A673 (cell line): ENCODE measurements at regions not wholly inside any gene's neighbourhood (a gene's known extent, or its start where the extent isn't known, plus 50 kb on each side); places are given as distances from the start of the nearest gene placed in this dataset.

Source experiments
- BruUV-seq: library from RNA; stranded (reverse); fragments of 400-500 nt; replicated peaks from 2 replicates; lab custom pipeline; 2021; lab: Mats Ljungman, UMichigan
- CTCF ChIA-PET: fragments of 300-600 bp; sonication (Branson Sonifier 250); formaldehyde crosslinking; loops from one replicate; lab custom pipeline; 2022; ENCODE audit warnings: antibody characterized with exemption; lab: Charles Lee
- POLR2A ChIA-PET: fragments of 300-600 bp; sonication (Branson Sonifier 250); formaldehyde crosslinking; loops from one replicate; lab custom pipeline; 2022; ENCODE audit warnings: antibody characterized with exemption; ENCODE audit not compliant: low non-redundant PET; lab: Charles Lee
- DNase-seq: peaks from one replicate; pipeline ENCODE4 v3.0.0-alpha.2; 2015; ENCODE audit warnings: low spot score
- H3K27ac ChIP-seq: fragments of 200-600 bp; sonication (generic); 2 replicates; pipeline ENCODE4 v1.5.1; 2016; ENCODE audit warnings: mixed run types, low read depth, mild to moderate bottlenecking, mixed read lengths, antibody characterized with exemption, low read length; ENCODE audit not compliant: poor library complexity, severe bottlenecking
- H3K27me3 ChIP-seq: fragments of 200-600 bp; sonication (generic); replicated peaks from 2 replicates; pipeline ENCODE4 v1.6.1; 2017; ENCODE audit warnings: mixed run types, low read depth, mild to moderate bottlenecking, mixed read lengths, antibody characterized with exemption, low read length; ENCODE audit not compliant: insufficient read depth, poor library complexity
- H3K36me3 ChIP-seq: fragments of 200-600 bp; sonication (generic); 2 replicates; pipeline ENCODE4 v1.6.1; 2016; ENCODE audit warnings: mixed run types, mild to moderate bottlenecking, mixed read lengths, antibody characterized with exemption, low read length; ENCODE audit not compliant: insufficient read depth, poor library complexity, severe bottlenecking
- H3K4me1 ChIP-seq: fragments of 200-600 bp; sonication (generic); 2 replicates; pipeline ENCODE4 v1.6.1; 2017; ENCODE audit warnings: mixed run types, mild to moderate bottlenecking, mixed read lengths, antibody characterized with exemption, low read length; ENCODE audit not compliant: insufficient read depth, poor library complexity, severe bottlenecking
- H3K4me3 ChIP-seq: fragments of 200-600 bp; sonication (generic); 2 replicates; pipeline ENCODE4 v1.5.1; 2016; ENCODE audit warnings: low read depth, mixed run types, mild to moderate bottlenecking, mixed read lengths, low read length; ENCODE audit not compliant: poor library complexity, severe bottlenecking
- H3K9me3 ChIP-seq: fragments of 200-600 bp; sonication (generic); 2 replicates; pipeline ENCODE4 v1.6.1; 2016; ENCODE audit warnings: mixed run types, low read depth, mild to moderate bottlenecking, mixed read lengths, antibody characterized with exemption, low read length; ENCODE audit not compliant: poor library complexity, severe bottlenecking
- CTCF ChIP-seq: fragments of 300-800, 200-600 bp; sonication (generic); conservative IDR thresholded peaks from 2 replicates; pipeline ENCODE4 v1.5.1; 2017; ENCODE audit warnings: low read depth, mild to moderate bottlenecking, antibody characterized with exemption, low read length, moderate library complexity, mixed read lengths
- EZH2 ChIP-seq: fragments of 200-600 bp; sonication (generic); IDR thresholded peaks from 2 replicates; pipeline ENCODE4 v1.6.1; 2017; ENCODE audit warnings: borderline replicate concordance, low read depth, mild to moderate bottlenecking, mixed read lengths, antibody characterized with exemption, low read length; ENCODE audit not compliant: poor library complexity, severe bottlenecking
- intact Hi-C: fragments of 100-400 bp; cut with micrococcal nuclease; formaldehyde crosslinking; loops from one replicate; pipeline ENCODE4 v1.10.0; 2022; ENCODE audit not compliant: unreplicated experiment

- ChIA-PET POLR2A (no interaction called here), CTCF (no interaction called here)
- no TSS peak for BruUV-seq
- Histone ChIP-seq H3K9me3 (no peaks in the 10 kb centered on the region), H3K4me3 (no peak overlapping the region), H3K27me3 (no peaks in the 10 kb centered on the region), H3K27ac (no peak overlapping the region), H3K36me3 (no peaks in the 10 kb centered on the region), H3K4me1 (no peaks in the 10 kb centered on the region)
- intact Hi-C loops: no loop called here
- DNase-seq: no peak
- TF ChIP-seq EZH2 (no peak), CTCF (no peak)
These were observed 349.0 kb upstream of the NAV3 start for GRCh38 chr12:77481687-77482086.

- no peak for DNase-seq
- POLR2A ChIA-PET: no interaction called here
- Histone ChIP-seq H3K27ac (no peak overlapping the region), H3K36me3 (no peaks in the 10 kb centered on the region), H3K4me1 (no peaks in the 10 kb centered on the region), H3K9me3 (no peaks in the 10 kb centered on the region), H3K27me3 (no peaks in the 10 kb centered on the region), H3K4me3 (no peak overlapping the region)
- intact Hi-C loops: no loop called here
- no peak for TF ChIP-seq EZH2
- no peak for TF ChIP-seq CTCF
- CTCF ChIA-PET: no interaction called here
- no TSS peak for BruUV-seq
These were observed 352.7 kb upstream of the NAV3 start for GRCh38 chr12:77477907-77478533.

- H3K9me3 ChIP-seq: no peaks in the 10 kb centered on the region
- H3K27ac ChIP-seq: no peak overlapping the region
- ChIA-PET POLR2A (no interaction called here), CTCF (no interaction called here)
- no peaks in the 10 kb centered on the region for H3K36me3 ChIP-seq
- intact Hi-C loops: no loop called here
- no TSS peak for BruUV-seq
- no peak for DNase-seq
- no peaks in the 10 kb centered on the region for H3K4me1 ChIP-seq
- TF ChIP-seq EZH2 (no peak), CTCF (no peak)
- H3K27me3 ChIP-seq: no peaks in the 10 kb centered on the region
- no peak overlapping the region for H3K4me3 ChIP-seq
These were observed 358.9 kb upstream of the NAV3 start for GRCh38 chr12:77471801-77472200.
